ENCODE measurements at regions not wholly inside any gene's neighbourhood (a gene's known extent, or its start where the extent isn't known, plus 50 kb on each side); places are given as distances from the start of the nearest gene placed in this dataset.

- TF ChIP-seq CTCF (IDR thresholded peaks at IDR 0.05; ENCODE audit: insufficient read depth, low read length) (no peak), GABPA (IDR thresholded peaks at IDR 0.05; ENCODE audit: low read depth) (no peak), SPI1 (IDR thresholded peaks at IDR 0.05; ENCODE audit: borderline replicate concordance, low read depth) (no peak)
Measured at GRCh38 chr1:68588304-68588703, 91.4 kb upstream of the DEPDC1 start.

All from HL-60 (cell line).